SU-DHL-6 (cell line): ENCODE measurements at regions not wholly inside any gene's neighbourhood (a gene's known extent, or its start where the extent isn't known, plus 50 kb on each side); places are given as distances from the start of the nearest gene placed in this dataset.

Experiments used
- EZH2phosphoT487 ChIP-seq: fragments of 200-600 bp; sonication (generic), shearing (Covaris generic); conservative IDR thresholded peaks from 2 replicates; pipeline ENCODE4 v1.6.1; 2018; ENCODE audit warnings: mild to moderate bottlenecking, antibody characterized with exemption, low read length, moderate library complexity, mixed read lengths
- TF ChIP-seq, protein P1 (sequence below): fragments of 200-600 bp; sonication (generic); IDR thresholded peaks from one replicate; pipeline ENCODE4 v1.5.1; 2017; ENCODE audit warnings: antibody characterized with exemption, mild to moderate bottlenecking, low read length, moderate library complexity; ENCODE audit not compliant: insufficient read depth, poor library complexity, severe bottlenecking

DNA sequence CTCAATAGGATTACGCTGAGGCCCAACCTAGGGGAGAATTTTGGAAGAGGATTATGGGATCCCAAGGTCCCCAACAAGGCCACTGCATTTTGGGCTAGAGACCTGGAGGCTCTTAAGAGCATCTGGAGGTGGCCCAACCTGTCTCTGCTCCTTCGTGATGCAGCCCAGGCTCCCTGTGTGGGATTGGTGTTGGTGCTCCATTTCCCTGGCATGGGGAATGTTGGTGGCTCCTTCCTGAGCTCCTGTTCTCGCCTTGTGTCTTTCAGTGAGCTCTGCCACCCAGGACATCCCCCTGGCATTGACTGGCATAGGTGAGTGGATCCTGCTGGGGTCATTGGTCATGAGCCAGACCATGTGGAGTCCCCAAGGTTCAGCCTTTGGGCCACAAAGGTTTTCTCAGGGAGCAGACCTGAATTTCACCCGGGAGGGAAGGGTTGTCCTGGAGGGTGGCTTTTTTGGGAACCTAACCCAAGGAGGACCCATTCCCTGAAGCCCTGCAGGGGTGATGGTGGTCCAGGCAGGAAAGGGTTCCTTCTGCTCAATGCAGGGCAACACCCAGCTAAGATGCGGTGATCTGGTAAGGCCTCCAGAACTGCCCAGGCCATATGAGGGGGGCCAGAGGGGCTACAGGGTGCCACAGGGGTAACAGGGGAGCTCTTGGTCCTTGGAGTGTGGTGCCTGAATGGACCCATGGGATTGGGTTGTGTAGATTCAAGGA lies 202.5 kb downstream of the UBE3A start:
- TF ChIP-seq, protein P1, sequence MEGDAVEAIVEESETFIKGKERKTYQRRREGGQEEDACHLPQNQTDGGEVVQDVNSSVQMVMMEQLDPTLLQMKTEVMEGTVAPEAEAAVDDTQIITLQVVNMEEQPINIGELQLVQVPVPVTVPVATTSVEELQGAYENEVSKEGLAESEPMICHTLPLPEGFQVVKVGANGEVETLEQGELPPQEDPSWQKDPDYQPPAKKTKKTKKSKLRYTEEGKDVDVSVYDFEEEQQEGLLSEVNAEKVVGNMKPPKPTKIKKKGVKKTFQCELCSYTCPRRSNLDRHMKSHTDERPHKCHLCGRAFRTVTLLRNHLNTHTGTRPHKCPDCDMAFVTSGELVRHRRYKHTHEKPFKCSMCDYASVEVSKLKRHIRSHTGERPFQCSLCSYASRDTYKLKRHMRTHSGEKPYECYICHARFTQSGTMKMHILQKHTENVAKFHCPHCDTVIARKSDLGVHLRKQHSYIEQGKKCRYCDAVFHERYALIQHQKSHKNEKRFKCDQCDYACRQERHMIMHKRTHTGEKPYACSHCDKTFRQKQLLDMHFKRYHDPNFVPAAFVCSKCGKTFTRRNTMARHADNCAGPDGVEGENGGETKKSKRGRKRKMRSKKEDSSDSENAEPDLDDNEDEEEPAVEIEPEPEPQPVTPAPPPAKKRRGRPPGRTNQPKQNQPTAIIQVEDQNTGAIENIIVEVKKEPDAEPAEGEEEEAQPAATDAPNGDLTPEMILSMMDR, result no peak
- no peak for TF ChIP-seq EZH2phosphoT487
